ENCODE measurements at regions not wholly inside any gene's neighbourhood (a gene's known extent, or its start where the extent isn't known, plus 50 kb on each side); places are given as distances from the start of the nearest gene placed in this dataset.

DNA sequence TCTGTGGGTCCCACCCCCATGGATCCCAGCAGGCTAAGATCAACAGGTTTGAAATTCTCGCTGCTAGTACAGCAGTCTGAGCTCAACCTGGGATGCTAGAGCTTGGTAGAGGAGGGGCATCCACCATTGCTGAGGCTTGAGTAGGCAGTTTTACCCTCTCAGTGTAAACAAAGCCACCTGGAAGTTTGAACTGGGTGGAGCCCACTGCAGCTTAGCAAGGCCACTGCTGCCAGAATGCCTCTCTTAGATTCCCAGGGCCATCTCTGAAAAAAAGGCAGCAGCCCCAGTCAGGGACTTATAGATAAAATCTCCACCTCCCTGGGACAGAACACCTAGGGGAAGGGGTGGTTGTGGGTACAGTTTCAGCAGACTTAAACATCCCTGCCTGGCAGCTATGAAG, 190.0 kb upstream of the CACNA2D1 start:
- no peak for TF ChIP-seq NFIC (IDR thresholded peaks at IDR 0.05; ENCODE audit: low read depth, low read length)
- no peak for TF ChIP-seq SREBF2 (IDR thresholded peaks at IDR 0.05; ENCODE audit: low read length)
- TF ChIP-seq POLR2AphosphoS5 (IDR thresholded peaks at IDR 0.05; ENCODE audit: low read length), result no peak
- TF ChIP-seq MTA3 (IDR thresholded peaks at IDR 0.05; ENCODE audit: borderline replicate concordance, low read length), result no peak
- TF ChIP-seq POLR2A (IDR thresholded peaks at IDR 0.05; ENCODE audit: low read depth, low read length), result no peak
- TF ChIP-seq, protein P1, sequence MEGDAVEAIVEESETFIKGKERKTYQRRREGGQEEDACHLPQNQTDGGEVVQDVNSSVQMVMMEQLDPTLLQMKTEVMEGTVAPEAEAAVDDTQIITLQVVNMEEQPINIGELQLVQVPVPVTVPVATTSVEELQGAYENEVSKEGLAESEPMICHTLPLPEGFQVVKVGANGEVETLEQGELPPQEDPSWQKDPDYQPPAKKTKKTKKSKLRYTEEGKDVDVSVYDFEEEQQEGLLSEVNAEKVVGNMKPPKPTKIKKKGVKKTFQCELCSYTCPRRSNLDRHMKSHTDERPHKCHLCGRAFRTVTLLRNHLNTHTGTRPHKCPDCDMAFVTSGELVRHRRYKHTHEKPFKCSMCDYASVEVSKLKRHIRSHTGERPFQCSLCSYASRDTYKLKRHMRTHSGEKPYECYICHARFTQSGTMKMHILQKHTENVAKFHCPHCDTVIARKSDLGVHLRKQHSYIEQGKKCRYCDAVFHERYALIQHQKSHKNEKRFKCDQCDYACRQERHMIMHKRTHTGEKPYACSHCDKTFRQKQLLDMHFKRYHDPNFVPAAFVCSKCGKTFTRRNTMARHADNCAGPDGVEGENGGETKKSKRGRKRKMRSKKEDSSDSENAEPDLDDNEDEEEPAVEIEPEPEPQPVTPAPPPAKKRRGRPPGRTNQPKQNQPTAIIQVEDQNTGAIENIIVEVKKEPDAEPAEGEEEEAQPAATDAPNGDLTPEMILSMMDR (IDR thresholded peaks at IDR 0.05 in 2 of 3, conservative IDR thresholded peaks at IDR 0.05 in 1 of 3; ENCODE audit: control insufficient read depth in 2 of 3, extremely low read depth in 1 of 3, insufficient read depth in 1 of 3, low read depth in 3 of 3, low read length in 3 of 3), result no peak
- TF ChIP-seq, protein P2, sequence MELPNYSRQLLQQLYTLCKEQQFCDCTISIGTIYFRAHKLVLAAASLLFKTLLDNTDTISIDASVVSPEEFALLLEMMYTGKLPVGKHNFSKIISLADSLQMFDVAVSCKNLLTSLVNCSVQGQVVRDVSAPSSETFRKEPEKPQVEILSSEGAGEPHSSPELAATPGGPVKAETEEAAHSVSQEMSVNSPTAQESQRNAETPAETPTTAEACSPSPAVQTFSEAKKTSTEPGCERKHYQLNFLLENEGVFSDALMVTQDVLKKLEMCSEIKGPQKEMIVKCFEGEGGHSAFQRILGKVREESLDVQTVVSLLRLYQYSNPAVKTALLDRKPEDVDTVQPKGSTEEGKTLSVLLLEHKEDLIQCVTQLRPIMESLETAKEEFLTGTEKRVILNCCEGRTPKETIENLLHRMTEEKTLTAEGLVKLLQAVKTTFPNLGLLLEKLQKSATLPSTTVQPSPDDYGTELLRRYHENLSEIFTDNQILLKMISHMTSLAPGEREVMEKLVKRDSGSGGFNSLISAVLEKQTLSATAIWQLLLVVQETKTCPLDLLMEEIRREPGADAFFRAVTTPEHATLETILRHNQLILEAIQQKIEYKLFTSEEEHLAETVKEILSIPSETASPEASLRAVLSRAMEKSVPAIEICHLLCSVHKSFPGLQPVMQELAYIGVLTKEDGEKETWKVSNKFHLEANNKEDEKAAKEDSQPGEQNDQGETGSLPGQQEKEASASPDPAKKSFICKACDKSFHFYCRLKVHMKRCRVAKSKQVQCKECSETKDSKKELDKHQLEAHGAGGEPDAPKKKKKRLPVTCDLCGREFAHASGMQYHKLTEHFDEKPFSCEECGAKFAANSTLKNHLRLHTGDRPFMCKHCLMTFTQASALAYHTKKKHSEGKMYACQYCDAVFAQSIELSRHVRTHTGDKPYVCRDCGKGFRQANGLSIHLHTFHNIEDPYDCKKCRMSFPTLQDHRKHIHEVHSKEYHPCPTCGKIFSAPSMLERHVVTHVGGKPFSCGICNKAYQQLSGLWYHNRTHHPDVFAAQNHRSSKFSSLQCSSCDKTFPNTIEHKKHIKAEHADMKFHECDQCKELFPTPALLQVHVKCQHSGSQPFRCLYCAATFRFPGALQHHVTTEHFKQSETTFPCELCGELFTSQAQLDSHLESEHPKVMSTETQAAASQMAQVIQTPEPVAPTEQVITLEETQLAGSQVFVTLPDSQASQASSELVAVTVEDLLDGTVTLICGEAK (IDR thresholded peaks at IDR 0.05; ENCODE audit: borderline replicate concordance), result no peak
- no peak for TF ChIP-seq CHD2 (IDR thresholded peaks at IDR 0.05; ENCODE audit: borderline replicate concordance, low read depth, low read length)
- TF ChIP-seq ZNF24 (IDR thresholded peaks at IDR 0.05), result no peak
- TF ChIP-seq EZH2 (IDR thresholded peaks at IDR 0.05; ENCODE audit: borderline replicate concordance, control insufficient read depth, low read depth, low read length), result no peak
- TF ChIP-seq LARP7 (IDR thresholded peaks at IDR 0.05), result no peak
- no peak for TF ChIP-seq TAF1 (IDR thresholded peaks at IDR 0.05; ENCODE audit: borderline replicate concordance, low read depth, low read length)
- no peak for TF ChIP-seq ZNF384 (IDR thresholded peaks at IDR 0.05; ENCODE audit: borderline replicate concordance, low read depth, low read length)
- no peak for TF ChIP-seq ASH2L (IDR thresholded peaks at IDR 0.05; ENCODE audit: borderline replicate concordance, low read depth)
